Fibroblast of lung (primary cell): ENCODE measurements at regions not wholly inside any gene's neighbourhood (a gene's known extent, or its start where the extent isn't known, plus 50 kb on each side); places are given as distances from the start of the nearest gene placed in this dataset.

Experiments
- DNase-seq, 2 donors: peaks; one replicate each; pipeline versions ENCODE4 v3.0.0 to v3.0.0-alpha.2; 2010; ENCODE audit warnings: low read depth in 2 of 2
- H2AFZ ChIP-seq: 2 replicates; pipeline ENCODE4 v1.5.1; 2012; ENCODE audit warnings: low read length, control low read depth, inconsistent platforms
- H3K27ac ChIP-seq: 2 replicates; pipeline ENCODE4 v1.5.1; 2011; ENCODE audit warnings: low read length, control low read depth; ENCODE audit not compliant: insufficient read depth
- H3K27me3 ChIP-seq: 2 replicates; pipeline ENCODE4 v1.5.1; 2011; ENCODE audit warnings: mild to moderate bottlenecking, low read length; ENCODE audit not compliant: control insufficient read depth, insufficient read depth
- H3K36me3 ChIP-seq: 2 replicates; pipeline ENCODE4 v1.5.1; 2011; ENCODE audit warnings: low read length; ENCODE audit not compliant: control insufficient read depth, insufficient read depth
- H3K4me1 ChIP-seq: 2 replicates; pipeline ENCODE4 v1.5.1; 2011; ENCODE audit warnings: low read length; ENCODE audit not compliant: control insufficient read depth, insufficient read depth; ENCODE audit errors: extremely low read depth
- H3K4me2 ChIP-seq: 2 replicates; pipeline ENCODE4 v1.5.1; 2011; ENCODE audit warnings: low read length, control low read depth; ENCODE audit not compliant: insufficient read depth; ENCODE audit errors: extremely low read depth
- H3K4me3 ChIP-seq, 4 experiments: fragments of 200-600 bp in 1 of 4; sonication (generic) in 1 of 4; replicated peaks in 1 of 4; 2 replicates each; pipeline ENCODE4 v1.5.1; 2011 to 2016; ENCODE audit warnings: low read length in 4 of 4, low read depth in 3 of 4, mild to moderate bottlenecking in 3 of 4, control low read depth in 2 of 4, inconsistent platforms in 1 of 4, mixed read lengths in 1 of 4; ENCODE audit not compliant: insufficient read depth in 1 of 4; ENCODE audit errors: control extremely low read depth in 1 of 4
- H3K79me2 ChIP-seq: 2 replicates; pipeline ENCODE4 v1.5.1; 2012; ENCODE audit warnings: mild to moderate bottlenecking, low read length, inconsistent platforms; ENCODE audit not compliant: control insufficient read depth, insufficient read depth
- H3K9ac ChIP-seq: 2 replicates; pipeline ENCODE4 v1.5.1; 2011; ENCODE audit warnings: mild to moderate bottlenecking, low read length, control low read depth; ENCODE audit not compliant: insufficient read depth
- H3K9me3 ChIP-seq: 2 replicates; pipeline ENCODE4 v1.5.1; 2012; ENCODE audit warnings: low read depth, low read length; ENCODE audit not compliant: control insufficient read depth, insufficient read depth
- H4K20me1 ChIP-seq: 2 replicates; pipeline ENCODE4 v1.5.1; 2011; ENCODE audit warnings: low read length; ENCODE audit not compliant: control insufficient read depth, insufficient read depth; ENCODE audit errors: extremely low read depth
- CTCF ChIP-seq, 2 donors: IDR thresholded peaks in 1 of 2; conservative IDR thresholded peaks in 1 of 2; 1 replicate in 1 of 2; 2 replicates in 1 of 2; pipeline ENCODE4 v1.5.1; 2011 to 2012; ENCODE audit warnings: low read length in 2 of 2, control low read depth in 1 of 2, inconsistent platforms in 1 of 2, low read depth in 1 of 2, mild to moderate bottlenecking in 1 of 2
- EZH2 ChIP-seq: IDR thresholded peaks from 2 replicates; pipeline ENCODE4 v1.5.1; 2012; ENCODE audit warnings: low read length, control low read depth, mild to moderate bottlenecking; ENCODE audit errors: missing control alignments

- H3K4me3 ChIP-seq: no peak overlapping the region
- no peaks in the 10 kb centered on the region for H3K27me3 ChIP-seq
- H3K79me2 ChIP-seq: no peaks in the 10 kb centered on the region
- H4K20me1 ChIP-seq: no peaks in the 10 kb centered on the region
- DNase-seq: peak in 1 of 2 donors; percentile 86
- H3K27ac ChIP-seq: no peak overlapping the region
- no peak for TF ChIP-seq CTCF (conservative IDR thresholded peaks at IDR 0.05 in 1 of 2, IDR thresholded peaks at IDR 0.05 in 1 of 2; ENCODE audit: low read depth in 1 of 2, low read length in 2 of 2)
- no peak for TF ChIP-seq EZH2
- no peak overlapping the region for H3K4me2 ChIP-seq
- H3K9ac ChIP-seq: no peak overlapping the region
- H2AFZ ChIP-seq: no peak overlapping the region
- H3K4me1 ChIP-seq: no peaks in the 10 kb centered on the region
- no peaks in the 10 kb centered on the region for H3K36me3 ChIP-seq
- no peaks in the 10 kb centered on the region for H3K9me3 ChIP-seq
Observed at GRCh38 chr5:176157656-176158055, 80.6 kb upstream of the SIMC1 start.

GRCh38 chr5:176161431-176161830, 76.8 kb upstream of the SIMC1 start:
- H3K4me1 ChIP-seq: no peaks in the 10 kb centered on the region
- no peaks in the 10 kb centered on the region for H3K36me3 ChIP-seq
- TF ChIP-seq CTCF (conservative IDR thresholded peaks at IDR 0.05 in 1 of 2, IDR thresholded peaks at IDR 0.05 in 1 of 2; ENCODE audit: low read depth in 1 of 2, low read length in 2 of 2): no peak
- no peak for TF ChIP-seq EZH2
- DNase-seq: peak; percentile 33 to 56
- no peaks in the 10 kb centered on the region for H3K9me3 ChIP-seq
- no peak overlapping the region for H3K9ac ChIP-seq
- H3K4me2 ChIP-seq: no peak overlapping the region
- no peaks in the 10 kb centered on the region for H4K20me1 ChIP-seq
- no peaks in the 10 kb centered on the region for H3K79me2 ChIP-seq
- H3K4me3 ChIP-seq: no peak overlapping the region
- H2AFZ ChIP-seq: no peak overlapping the region
- no peaks in the 10 kb centered on the region for H3K27me3 ChIP-seq
- no peak overlapping the region for H3K27ac ChIP-seq

GRCh38 chr5:176162198-176162597, 76.0 kb upstream of the SIMC1 start:
- no peaks in the 10 kb centered on the region for H3K9me3 ChIP-seq
- no peaks in the 10 kb centered on the region for H4K20me1 ChIP-seq
- no peaks in the 10 kb centered on the region for H3K79me2 ChIP-seq
- TF ChIP-seq CTCF (conservative IDR thresholded peaks at IDR 0.05 in 1 of 2, IDR thresholded peaks at IDR 0.05 in 1 of 2; ENCODE audit: low read depth in 1 of 2, low read length in 2 of 2) (no peak), EZH2 (no peak)
- peak in 1 of 2 donors; percentile 47 for DNase-seq
- no peak overlapping the region for H3K4me2 ChIP-seq
- H3K9ac ChIP-seq: no peak overlapping the region
- H2AFZ ChIP-seq: no peak overlapping the region
- no peak overlapping the region for H3K4me3 ChIP-seq
- no peaks in the 10 kb centered on the region for H3K27me3 ChIP-seq
- H3K27ac ChIP-seq: no peak overlapping the region
- H3K4me1 ChIP-seq: no peaks in the 10 kb centered on the region
- no peaks in the 10 kb centered on the region for H3K36me3 ChIP-seq
